WTC11 (cell line): ENCODE measurements at regions not wholly inside any gene's neighbourhood (a gene's known extent, or its start where the extent isn't known, plus 50 kb on each side); places are given as distances from the start of the nearest gene placed in this dataset.

Experiments
- ATAC-seq: fragments of 200-7000 bp; cut with Tn5 transposase; 2 replicates; pipeline ENCODE4 v1.10.0; 2021; ENCODE audit warnings: mild to moderate bottlenecking, moderate library complexity
- CTCF ChIA-PET: fragments of 300-600 bp; sonication (Branson Sonifier 250); formaldehyde crosslinking; loops from one replicate; lab custom pipeline; 2021; ENCODE audit warnings: antibody characterized with exemption; lab: Charles Lee
- POLR2A ChIA-PET: fragments of 350-600 bp; sonication (Branson Sonifier 250); formaldehyde crosslinking; loops from one replicate; lab custom pipeline; 2021; ENCODE audit warnings: antibody characterized with exemption; lab: Charles Lee
- DNase-seq: peaks from one replicate; pipeline ENCODE4 v3.0.0; 2021; ENCODE audit warnings: low spot score
- H3K27ac Mint-ChIP-seq: 2 replicates; pipeline ENCODE4 v1.8.0; 2021; ENCODE audit warnings: mixed read lengths
- H3K27me3 Mint-ChIP-seq: 2 replicates; pipeline ENCODE4 v1.8.0; 2021; ENCODE audit warnings: low read depth, mild to moderate bottlenecking, moderate library complexity, mixed read lengths
- H3K36me3 Mint-ChIP-seq: 2 replicates; pipeline ENCODE4 v1.8.0; 2021; ENCODE audit warnings: mixed read lengths
- H3K4me1 Mint-ChIP-seq: 2 replicates; pipeline ENCODE4 v1.8.0; 2022; ENCODE audit warnings: mixed read lengths
- H3K4me3 Mint-ChIP-seq: 2 replicates; pipeline ENCODE4 v1.8.0; 2021; ENCODE audit warnings: mild to moderate bottlenecking, moderate library complexity, mixed read lengths
- H3K9me3 Mint-ChIP-seq: 2 replicates; pipeline ENCODE4 v1.8.0; 2021; ENCODE audit warnings: mixed read lengths
- CBFB ChIP-seq: sonication (generic); formaldehyde crosslinking; IDR thresholded peaks from 2 replicates; pipeline ENCODE4 v1.8.1; 2022; ENCODE audit warnings: mild to moderate bottlenecking, low read depth, missing genetic modification reagents
- GRHL2 ChIP-seq: fragments of 250-450 bp; sonication (Bioruptor Pico); IDR thresholded peaks from 2 replicates; pipeline ENCODE4 v1.8.0; 2022; ENCODE audit warnings: mild to moderate bottlenecking, moderate library complexity; ENCODE audit not compliant: insufficient replicate concordance, severe bottlenecking
- HMGA2 ChIP-seq: fragments of 250-450 bp; sonication (Bioruptor Pico); IDR thresholded peaks from 2 replicates; pipeline ENCODE4 v1.4.0; 2021; ENCODE audit warnings: mild to moderate bottlenecking, moderate library complexity
- NFE2L1 ChIP-seq: sonication (generic); formaldehyde crosslinking; IDR thresholded peaks from 2 replicates; pipeline ENCODE4 v1.8.1; 2023; ENCODE audit warnings: missing genetic modification reagents
- NFYB ChIP-seq: sonication (generic); formaldehyde crosslinking; conservative IDR thresholded peaks from 2 replicates; pipeline ENCODE4 v1.8.0; 2022; ENCODE audit warnings: low read depth, missing genetic modification reagents
- NR3C1 ChIP-seq: sonication (generic); formaldehyde crosslinking; conservative IDR thresholded peaks from 2 replicates; pipeline ENCODE4 v1.8.1; 2023; ENCODE audit warnings: low read depth, mild to moderate bottlenecking, missing genetic modification reagents
- SMAD3 ChIP-seq: sonication (generic); formaldehyde crosslinking; IDR thresholded peaks from 2 replicates; pipeline ENCODE4 v1.8.0; 2022; ENCODE audit warnings: missing genetic modification reagents, mild to moderate bottlenecking, borderline replicate concordance
- ZBTB21 ChIP-seq: sonication (generic); formaldehyde crosslinking; IDR thresholded peaks from 2 replicates; pipeline ENCODE4 v1.8.1; 2023; ENCODE audit warnings: mild to moderate bottlenecking, missing genetic modification reagents, borderline replicate concordance
- ZNF121 ChIP-seq: sonication (generic); formaldehyde crosslinking; IDR thresholded peaks from 2 replicates; pipeline ENCODE4 v1.8.0; 2023; ENCODE audit warnings: missing genetic modification reagents
- ZNF138 ChIP-seq: sonication (generic); formaldehyde crosslinking; conservative IDR thresholded peaks from 2 replicates; pipeline ENCODE4 v1.8.1; 2022; ENCODE audit warnings: mild to moderate bottlenecking, moderate library complexity, missing genetic modification reagents
- ZNF317 ChIP-seq: sonication (generic); formaldehyde crosslinking; IDR thresholded peaks from 2 replicates; pipeline ENCODE4 v1.8.1; 2023; ENCODE audit warnings: low read depth, mild to moderate bottlenecking, moderate library complexity, missing genetic modification reagents, borderline replicate concordance
- TF ChIP-seq, protein P1 (sequence below): sonication (generic); formaldehyde crosslinking; IDR thresholded peaks from 2 replicates; pipeline ENCODE4 v1.8.0; 2022; ENCODE audit warnings: mild to moderate bottlenecking, missing genetic modification reagents
- TF ChIP-seq, protein P2 (sequence below): fragments of 250-450 bp; sonication (Bioruptor Pico); IDR thresholded peaks from 2 replicates; pipeline ENCODE4 v1.9.0; 2021; ENCODE audit warnings: moderate library complexity, mild to moderate bottlenecking, inconsistent platforms, borderline replicate concordance
- TF ChIP-seq, protein P3 (sequence below): sonication (generic); formaldehyde crosslinking; IDR thresholded peaks from 2 replicates; pipeline ENCODE4 v1.8.1; 2022; ENCODE audit warnings: mild to moderate bottlenecking, missing genetic modification reagents, moderate library complexity, borderline replicate concordance
- TF ChIP-seq, protein P4 (sequence below): sonication (generic); formaldehyde crosslinking; IDR thresholded peaks from 2 replicates; pipeline ENCODE4 v1.8.1; 2023; ENCODE audit warnings: mild to moderate bottlenecking, missing genetic modification reagents
- TF ChIP-seq, protein P5 (sequence below): fragments of 250-450 bp; sonication (Bioruptor Pico); IDR thresholded peaks from 2 replicates; pipeline ENCODE4 v1.9.0; 2021; ENCODE audit warnings: mild to moderate bottlenecking
- TF ChIP-seq, protein P6 (sequence below): sonication (generic); formaldehyde crosslinking; IDR thresholded peaks from 2 replicates; pipeline ENCODE4 v1.8.1; 2023; ENCODE audit warnings: mild to moderate bottlenecking, missing genetic modification reagents
- TF ChIP-seq, protein P7 (sequence below): sonication (generic); formaldehyde crosslinking; IDR thresholded peaks from 2 replicates; pipeline ENCODE4 v1.8.1; 2023; ENCODE audit warnings: mild to moderate bottlenecking, moderate library complexity, missing genetic modification reagents
- TF ChIP-seq, protein P8 (sequence below): sonication (generic); formaldehyde crosslinking; IDR thresholded peaks from 2 replicates; pipeline ENCODE4 v1.8.1; 2022; ENCODE audit warnings: low read depth, missing genetic modification reagents, borderline replicate concordance
- TF ChIP-seq, protein P9 (sequence below): fragments of 200-600 bp; IDR thresholded peaks from 2 replicates; pipeline ENCODE4 v1.8.0; 2022; ENCODE audit warnings: antibody characterized with exemption
- TF ChIP-seq, protein P10 (sequence below): sonication (generic); formaldehyde crosslinking; IDR thresholded peaks from 2 replicates; pipeline ENCODE4 v1.8.0; 2022; ENCODE audit warnings: mild to moderate bottlenecking, missing genetic modification reagents

DNA sequence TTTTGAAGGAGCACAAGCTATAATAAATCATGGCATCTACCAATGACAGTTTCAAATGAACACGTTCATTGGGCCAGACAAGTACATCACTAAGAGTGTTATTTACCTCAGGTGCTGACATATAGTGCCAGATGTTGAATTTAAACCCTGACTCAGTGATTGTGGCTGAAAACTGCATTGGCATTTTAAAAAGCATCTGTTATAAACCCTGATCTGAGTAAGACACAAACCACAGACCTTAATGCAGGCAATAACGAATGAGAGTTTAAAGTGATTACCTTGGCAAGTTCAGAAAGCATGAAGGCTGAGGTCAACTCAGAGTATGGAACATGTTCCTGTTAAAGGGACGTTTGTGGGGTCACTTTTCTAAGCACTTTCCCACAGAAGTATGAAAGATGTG is 865.1 kb upstream of the TMPRSS15 start:
- no peaks in the 10 kb centered on the region; the same call in 1 of the 2 replicates for H3K27me3 Mint-ChIP-seq
- CTCF ChIA-PET, result no interaction called here
- no peak overlapping the region for H3K4me3 Mint-ChIP-seq
- ATAC-seq, result no peak
- H3K36me3 Mint-ChIP-seq, result no peaks in the 10 kb centered on the region
- TF ChIP-seq, protein P1, sequence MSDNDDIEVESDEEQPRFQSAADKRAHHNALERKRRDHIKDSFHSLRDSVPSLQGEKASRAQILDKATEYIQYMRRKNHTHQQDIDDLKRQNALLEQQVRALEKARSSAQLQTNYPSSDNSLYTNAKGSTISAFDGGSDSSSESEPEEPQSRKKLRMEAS, result no peak
- TF ChIP-seq, protein P2, sequence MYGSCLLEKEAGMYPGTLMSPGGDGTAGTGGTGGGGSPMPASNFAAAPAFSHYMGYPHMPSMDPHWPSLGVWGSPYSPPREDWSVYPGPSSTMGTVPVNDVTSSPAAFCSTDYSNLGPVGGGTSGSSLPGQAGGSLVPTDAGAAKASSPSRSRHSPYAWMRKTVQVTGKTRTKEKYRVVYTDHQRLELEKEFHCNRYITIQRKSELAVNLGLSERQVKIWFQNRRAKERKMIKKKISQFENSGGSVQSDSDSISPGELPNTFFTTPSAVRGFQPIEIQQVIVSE (CRISPR knock-in tag), result no peak
- TF ChIP-seq, protein P3, sequence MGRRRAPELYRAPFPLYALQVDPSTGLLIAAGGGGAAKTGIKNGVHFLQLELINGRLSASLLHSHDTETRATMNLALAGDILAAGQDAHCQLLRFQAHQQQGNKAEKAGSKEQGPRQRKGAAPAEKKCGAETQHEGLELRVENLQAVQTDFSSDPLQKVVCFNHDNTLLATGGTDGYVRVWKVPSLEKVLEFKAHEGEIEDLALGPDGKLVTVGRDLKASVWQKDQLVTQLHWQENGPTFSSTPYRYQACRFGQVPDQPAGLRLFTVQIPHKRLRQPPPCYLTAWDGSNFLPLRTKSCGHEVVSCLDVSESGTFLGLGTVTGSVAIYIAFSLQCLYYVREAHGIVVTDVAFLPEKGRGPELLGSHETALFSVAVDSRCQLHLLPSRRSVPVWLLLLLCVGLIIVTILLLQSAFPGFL (CRISPR knock-in tag), result no peak
- TF ChIP-seq, protein P4, sequence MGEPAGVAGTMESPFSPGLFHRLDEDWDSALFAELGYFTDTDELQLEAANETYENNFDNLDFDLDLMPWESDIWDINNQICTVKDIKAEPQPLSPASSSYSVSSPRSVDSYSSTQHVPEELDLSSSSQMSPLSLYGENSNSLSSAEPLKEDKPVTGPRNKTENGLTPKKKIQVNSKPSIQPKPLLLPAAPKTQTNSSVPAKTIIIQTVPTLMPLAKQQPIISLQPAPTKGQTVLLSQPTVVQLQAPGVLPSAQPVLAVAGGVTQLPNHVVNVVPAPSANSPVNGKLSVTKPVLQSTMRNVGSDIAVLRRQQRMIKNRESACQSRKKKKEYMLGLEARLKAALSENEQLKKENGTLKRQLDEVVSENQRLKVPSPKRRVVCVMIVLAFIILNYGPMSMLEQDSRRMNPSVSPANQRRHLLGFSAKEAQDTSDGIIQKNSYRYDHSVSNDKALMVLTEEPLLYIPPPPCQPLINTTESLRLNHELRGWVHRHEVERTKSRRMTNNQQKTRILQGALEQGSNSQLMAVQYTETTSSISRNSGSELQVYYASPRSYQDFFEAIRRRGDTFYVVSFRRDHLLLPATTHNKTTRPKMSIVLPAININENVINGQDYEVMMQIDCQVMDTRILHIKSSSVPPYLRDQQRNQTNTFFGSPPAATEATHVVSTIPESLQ (CRISPR knock-in tag), result no peak
- TF ChIP-seq HMGA2 (CRISPR knock-in tag) (no peak), ZNF317 (CRISPR knock-in tag) (no peak), ZBTB21 (CRISPR knock-in tag) (no peak), NFYB (CRISPR knock-in tag) (no peak), NR3C1 (no peak), CBFB (no peak), ZNF121 (CRISPR knock-in tag) (no peak), NFE2L1 (CRISPR knock-in tag) (no peak)
- TF ChIP-seq, protein P5, sequence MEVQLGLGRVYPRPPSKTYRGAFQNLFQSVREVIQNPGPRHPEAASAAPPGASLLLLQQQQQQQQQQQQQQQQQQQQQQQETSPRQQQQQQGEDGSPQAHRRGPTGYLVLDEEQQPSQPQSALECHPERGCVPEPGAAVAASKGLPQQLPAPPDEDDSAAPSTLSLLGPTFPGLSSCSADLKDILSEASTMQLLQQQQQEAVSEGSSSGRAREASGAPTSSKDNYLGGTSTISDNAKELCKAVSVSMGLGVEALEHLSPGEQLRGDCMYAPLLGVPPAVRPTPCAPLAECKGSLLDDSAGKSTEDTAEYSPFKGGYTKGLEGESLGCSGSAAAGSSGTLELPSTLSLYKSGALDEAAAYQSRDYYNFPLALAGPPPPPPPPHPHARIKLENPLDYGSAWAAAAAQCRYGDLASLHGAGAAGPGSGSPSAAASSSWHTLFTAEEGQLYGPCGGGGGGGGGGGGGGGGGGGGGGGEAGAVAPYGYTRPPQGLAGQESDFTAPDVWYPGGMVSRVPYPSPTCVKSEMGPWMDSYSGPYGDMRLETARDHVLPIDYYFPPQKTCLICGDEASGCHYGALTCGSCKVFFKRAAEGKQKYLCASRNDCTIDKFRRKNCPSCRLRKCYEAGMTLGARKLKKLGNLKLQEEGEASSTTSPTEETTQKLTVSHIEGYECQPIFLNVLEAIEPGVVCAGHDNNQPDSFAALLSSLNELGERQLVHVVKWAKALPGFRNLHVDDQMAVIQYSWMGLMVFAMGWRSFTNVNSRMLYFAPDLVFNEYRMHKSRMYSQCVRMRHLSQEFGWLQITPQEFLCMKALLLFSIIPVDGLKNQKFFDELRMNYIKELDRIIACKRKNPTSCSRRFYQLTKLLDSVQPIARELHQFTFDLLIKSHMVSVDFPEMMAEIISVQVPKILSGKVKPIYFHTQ (CRISPR knock-in tag), result no peak
- TF ChIP-seq, protein P6, sequence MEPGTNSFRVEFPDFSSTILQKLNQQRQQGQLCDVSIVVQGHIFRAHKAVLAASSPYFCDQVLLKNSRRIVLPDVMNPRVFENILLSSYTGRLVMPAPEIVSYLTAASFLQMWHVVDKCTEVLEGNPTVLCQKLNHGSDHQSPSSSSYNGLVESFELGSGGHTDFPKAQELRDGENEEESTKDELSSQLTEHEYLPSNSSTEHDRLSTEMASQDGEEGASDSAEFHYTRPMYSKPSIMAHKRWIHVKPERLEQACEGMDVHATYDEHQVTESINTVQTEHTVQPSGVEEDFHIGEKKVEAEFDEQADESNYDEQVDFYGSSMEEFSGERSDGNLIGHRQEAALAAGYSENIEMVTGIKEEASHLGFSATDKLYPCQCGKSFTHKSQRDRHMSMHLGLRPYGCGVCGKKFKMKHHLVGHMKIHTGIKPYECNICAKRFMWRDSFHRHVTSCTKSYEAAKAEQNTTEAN (CRISPR knock-in tag), result no peak
- POLR2A ChIA-PET, result no interaction called here
- H3K4me1 Mint-ChIP-seq, result no peaks in the 10 kb centered on the region
- DNase-seq, result no peak
- no peak overlapping the region for H3K27ac Mint-ChIP-seq
- peaks cover 8% of the 10 kb centered on the region for H3K9me3 Mint-ChIP-seq

DNA sequence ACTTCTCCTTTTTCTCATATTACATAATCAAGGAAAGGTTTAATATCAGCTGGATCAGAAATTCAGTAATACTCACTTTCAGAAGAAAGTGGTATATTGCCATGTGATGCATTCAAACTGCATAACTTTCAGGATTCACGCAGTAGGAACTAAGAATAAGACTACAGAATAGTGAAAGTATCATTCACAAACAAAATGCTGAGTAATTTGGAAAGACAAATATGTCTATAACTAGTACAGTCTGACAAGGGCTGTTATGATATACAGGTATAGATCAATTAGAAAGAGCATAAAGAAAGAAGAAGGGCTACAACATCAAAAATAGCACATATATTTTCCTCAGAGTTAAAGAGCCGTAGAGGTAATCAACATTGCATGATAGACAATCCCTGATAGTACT is 871.5 kb upstream of the TMPRSS15 start:
- no peaks in the 10 kb centered on the region; the same call in 1 of the 2 replicates for H3K27me3 Mint-ChIP-seq
- DNase-seq, result no peak
- H3K36me3 Mint-ChIP-seq, result no peaks in the 10 kb centered on the region
- CTCF ChIA-PET, result no interaction called here
- POLR2A ChIA-PET, result no interaction called here
- no peaks in the 10 kb centered on the region for H3K4me1 Mint-ChIP-seq
- H3K27ac Mint-ChIP-seq, result no peak overlapping the region
- no peak for ATAC-seq
- no peak overlapping the region for H3K4me3 Mint-ChIP-seq
- 0 out of 2 replicates have a peak, but pooled peaks cover 6% of the 10 kb centered on the region for H3K9me3 Mint-ChIP-seq
- TF ChIP-seq, protein P7, sequence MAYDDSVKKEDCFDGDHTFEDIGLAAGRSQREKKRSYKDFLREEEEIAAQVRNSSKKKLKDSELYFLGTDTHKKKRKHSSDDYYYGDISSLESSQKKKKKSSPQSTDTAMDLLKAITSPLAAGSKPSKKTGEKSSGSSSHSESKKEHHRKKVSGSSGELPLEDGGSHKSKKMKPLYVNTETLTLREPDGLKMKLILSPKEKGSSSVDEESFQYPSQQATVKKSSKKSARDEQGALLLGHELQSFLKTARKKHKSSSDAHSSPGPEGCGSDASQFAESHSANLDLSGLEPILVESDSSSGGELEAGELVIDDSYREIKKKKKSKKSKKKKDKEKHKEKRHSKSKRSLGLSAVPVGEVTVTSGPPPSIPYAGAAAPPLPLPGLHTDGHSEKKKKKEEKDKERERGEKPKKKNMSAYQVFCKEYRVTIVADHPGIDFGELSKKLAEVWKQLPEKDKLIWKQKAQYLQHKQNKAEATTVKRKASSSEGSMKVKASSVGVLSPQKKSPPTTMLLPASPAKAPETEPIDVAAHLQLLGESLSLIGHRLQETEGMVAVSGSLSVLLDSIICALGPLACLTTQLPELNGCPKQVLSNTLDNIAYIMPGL (CRISPR knock-in tag), result no peak
- TF ChIP-seq, protein P8, sequence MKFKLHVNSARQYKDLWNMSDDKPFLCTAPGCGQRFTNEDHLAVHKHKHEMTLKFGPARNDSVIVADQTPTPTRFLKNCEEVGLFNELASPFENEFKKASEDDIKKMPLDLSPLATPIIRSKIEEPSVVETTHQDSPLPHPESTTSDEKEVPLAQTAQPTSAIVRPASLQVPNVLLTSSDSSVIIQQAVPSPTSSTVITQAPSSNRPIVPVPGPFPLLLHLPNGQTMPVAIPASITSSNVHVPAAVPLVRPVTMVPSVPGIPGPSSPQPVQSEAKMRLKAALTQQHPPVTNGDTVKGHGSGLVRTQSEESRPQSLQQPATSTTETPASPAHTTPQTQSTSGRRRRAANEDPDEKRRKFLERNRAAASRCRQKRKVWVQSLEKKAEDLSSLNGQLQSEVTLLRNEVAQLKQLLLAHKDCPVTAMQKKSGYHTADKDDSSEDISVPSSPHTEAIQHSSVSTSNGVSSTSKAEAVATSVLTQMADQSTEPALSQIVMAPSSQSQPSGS, result no peak
- TF ChIP-seq, protein P9, sequence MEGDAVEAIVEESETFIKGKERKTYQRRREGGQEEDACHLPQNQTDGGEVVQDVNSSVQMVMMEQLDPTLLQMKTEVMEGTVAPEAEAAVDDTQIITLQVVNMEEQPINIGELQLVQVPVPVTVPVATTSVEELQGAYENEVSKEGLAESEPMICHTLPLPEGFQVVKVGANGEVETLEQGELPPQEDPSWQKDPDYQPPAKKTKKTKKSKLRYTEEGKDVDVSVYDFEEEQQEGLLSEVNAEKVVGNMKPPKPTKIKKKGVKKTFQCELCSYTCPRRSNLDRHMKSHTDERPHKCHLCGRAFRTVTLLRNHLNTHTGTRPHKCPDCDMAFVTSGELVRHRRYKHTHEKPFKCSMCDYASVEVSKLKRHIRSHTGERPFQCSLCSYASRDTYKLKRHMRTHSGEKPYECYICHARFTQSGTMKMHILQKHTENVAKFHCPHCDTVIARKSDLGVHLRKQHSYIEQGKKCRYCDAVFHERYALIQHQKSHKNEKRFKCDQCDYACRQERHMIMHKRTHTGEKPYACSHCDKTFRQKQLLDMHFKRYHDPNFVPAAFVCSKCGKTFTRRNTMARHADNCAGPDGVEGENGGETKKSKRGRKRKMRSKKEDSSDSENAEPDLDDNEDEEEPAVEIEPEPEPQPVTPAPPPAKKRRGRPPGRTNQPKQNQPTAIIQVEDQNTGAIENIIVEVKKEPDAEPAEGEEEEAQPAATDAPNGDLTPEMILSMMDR, result no peak
- TF ChIP-seq GRHL2 (CRISPR knock-in tag) (no peak), ZNF138 (CRISPR knock-in tag) (no peak), SMAD3 (CRISPR knock-in tag) (no peak)
- TF ChIP-seq, protein P10, sequence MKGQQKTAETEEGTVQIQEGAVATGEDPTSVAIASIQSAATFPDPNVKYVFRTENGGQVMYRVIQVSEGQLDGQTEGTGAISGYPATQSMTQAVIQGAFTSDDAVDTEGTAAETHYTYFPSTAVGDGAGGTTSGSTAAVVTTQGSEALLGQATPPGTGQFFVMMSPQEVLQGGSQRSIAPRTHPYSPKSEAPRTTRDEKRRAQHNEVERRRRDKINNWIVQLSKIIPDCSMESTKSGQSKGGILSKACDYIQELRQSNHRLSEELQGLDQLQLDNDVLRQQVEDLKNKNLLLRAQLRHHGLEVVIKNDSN (CRISPR knock-in tag), result no peak
